ENCODE measurements at regions not wholly inside any gene's neighbourhood (a gene's known extent, or its start where the extent isn't known, plus 50 kb on each side); places are given as distances from the start of the nearest gene placed in this dataset.

GRCh38 chr9:75591972-75592371, 298.5 kb upstream of the PCSK5 start:
- POLR2A ChIA-PET, result no interaction called here
- CTCF ChIA-PET, result interaction anchor here (0.6 kb wide), 1 partner anchor 9 kb away, joined by 3 read pairs; no protein-coding TSS in a partner anchor
- no peak for DNase-seq
- no peaks in the 10 kb centered on the region for H3F3A ChIP-seq (replicated peaks; ENCODE audit: insufficient read depth)
- H3K4me1 ChIP-seq (ENCODE audit: control insufficient read depth in 1 of 2, insufficient read depth in 2 of 2, low read depth in 1 of 2, low read length in 1 of 2), result no peaks in the 10 kb centered on the region
- WGBS (ENCODE audit: low lambda C conversion rate), result 0% methylated on average over 3 of the region's 3 CpGs
- H3K4me2 ChIP-seq, result no peak overlapping the region
- H4K20me1 ChIP-seq (ENCODE audit: insufficient read depth), result no peaks in the 10 kb centered on the region
- no peaks in the 10 kb centered on the region for H3K36me3 ChIP-seq (replicated peaks in 1 of 2; ENCODE audit: control insufficient read depth in 1 of 2, insufficient read depth in 2 of 2, low read length in 1 of 2)
- H3K27me3 ChIP-seq (ENCODE audit: insufficient read depth), result no peaks in the 10 kb centered on the region
- H3K9ac ChIP-seq, result no peak overlapping the region
- H2AFZ ChIP-seq (ENCODE audit: low read depth), result no peak overlapping the region
- H3K9me2 ChIP-seq, result no peaks in the 10 kb centered on the region
- H3K9me3 ChIP-seq, result no peaks in the 10 kb centered on the region; the same call in 1 of the 2 replicates
- no peak overlapping the region for H3K27ac ChIP-seq (ENCODE audit: low read depth in 2 of 2, low read length in 1 of 2)
- TF ChIP-seq NFIC (IDR thresholded peaks at IDR 0.05; ENCODE audit: borderline replicate concordance), result no peak
- no peak for TF ChIP-seq NRF1 (IDR thresholded peaks at IDR 0.05; ENCODE audit: low read depth, low read length)
- no peak for TF ChIP-seq POLR2AphosphoS5 (IDR thresholded peaks at IDR 0.05; ENCODE audit: low read depth, low read length)
- no peak for TF ChIP-seq MEF2A (IDR thresholded peaks at IDR 0.05; ENCODE audit: borderline replicate concordance, low read depth)
- no peak for TF ChIP-seq EP300 (IDR thresholded peaks at IDR 0.05; ENCODE audit: borderline replicate concordance in 1 of 2, low read depth in 1 of 2, low read length in 1 of 2)
- TF ChIP-seq JUND (IDR thresholded peaks at IDR 0.05), result no peak
- no peak for TF ChIP-seq SMC3 (IDR thresholded peaks at IDR 0.05; ENCODE audit: low read depth, low read length)
- no peaks in the 10 kb centered on the region for H3K79me2 ChIP-seq (ENCODE audit: insufficient read depth)
- no peak overlapping the region for H3K4me3 ChIP-seq (ENCODE audit: low read depth in 2 of 2, low read length in 1 of 2)

- H3K4me1 ChIP-seq (ENCODE audit: control insufficient read depth in 1 of 2, insufficient read depth in 2 of 2, low read depth in 1 of 2, low read length in 1 of 2), result no peaks in the 10 kb centered on the region
- ChIA-PET POLR2A (no interaction called here), CTCF (no interaction called here)
- H3K79me2 ChIP-seq (ENCODE audit: insufficient read depth), result no peaks in the 10 kb centered on the region
- H3K9me3 ChIP-seq, result no peaks in the 10 kb centered on the region; the same call in 1 of the 2 replicates
- TF ChIP-seq NFIC (IDR thresholded peaks at IDR 0.05; ENCODE audit: borderline replicate concordance) (no peak), CHD2 (IDR thresholded peaks at IDR 0.05; ENCODE audit: low read length, partially characterized antibody) (no peak), TEAD4 (IDR thresholded peaks at IDR 0.05; ENCODE audit: borderline replicate concordance, insufficient read depth) (no peak), EP300 (IDR thresholded peaks at IDR 0.05; ENCODE audit: borderline replicate concordance in 1 of 2, low read depth in 1 of 2, low read length in 1 of 2) (no peak), FOSL2 (IDR thresholded peaks at IDR 0.05; ENCODE audit: borderline replicate concordance, low read depth) (no peak)
- no peaks in the 10 kb centered on the region for H4K20me1 ChIP-seq (ENCODE audit: insufficient read depth)
- no peak overlapping the region for H2AFZ ChIP-seq (ENCODE audit: low read depth)
- no peak overlapping the region for H3K4me3 ChIP-seq (ENCODE audit: low read depth in 2 of 2, low read length in 1 of 2)
- no peak overlapping the region for H3K27ac ChIP-seq (ENCODE audit: low read depth in 2 of 2, low read length in 1 of 2)
- 33% methylated on average over 1 of the region's 1 CpG for WGBS (ENCODE audit: low lambda C conversion rate)
- no peaks in the 10 kb centered on the region for H3K36me3 ChIP-seq (replicated peaks in 1 of 2; ENCODE audit: control insufficient read depth in 1 of 2, insufficient read depth in 2 of 2, low read length in 1 of 2)
- no peaks in the 10 kb centered on the region for H3F3A ChIP-seq (replicated peaks; ENCODE audit: insufficient read depth)
- H3K27me3 ChIP-seq (ENCODE audit: insufficient read depth), result no peaks in the 10 kb centered on the region
- no peak for DNase-seq
- H3K9ac ChIP-seq, result no peak overlapping the region
- H3K9me2 ChIP-seq, result no peaks in the 10 kb centered on the region
- H3K4me2 ChIP-seq, result no peak overlapping the region
Measured at GRCh38 chr9:75592586-75592985, 297.9 kb upstream of the PCSK5 start.

- Histone ChIP-seq H3K4me2 (no peak overlapping the region), H4K20me1 (ENCODE audit: insufficient read depth) (no peaks in the 10 kb centered on the region), H3K4me1 (ENCODE audit: control insufficient read depth in 1 of 2, insufficient read depth in 2 of 2, low read depth in 1 of 2, low read length in 1 of 2) (no peaks in the 10 kb centered on the region), H3K27me3 (ENCODE audit: insufficient read depth) (no peaks in the 10 kb centered on the region), H3K27ac (ENCODE audit: low read depth in 2 of 2, low read length in 1 of 2) (no peak overlapping the region), H3K9me2 (no peaks in the 10 kb centered on the region), H3K4me3 (ENCODE audit: low read depth in 2 of 2, low read length in 1 of 2) (no peak overlapping the region), H3K36me3 (replicated peaks in 1 of 2; ENCODE audit: control insufficient read depth in 1 of 2, insufficient read depth in 2 of 2, low read length in 1 of 2) (no peaks in the 10 kb centered on the region), H3K9me3 (no peaks in the 10 kb centered on the region; the same call in 1 of the 2 replicates), H3F3A (replicated peaks; ENCODE audit: insufficient read depth) (no peaks in the 10 kb centered on the region), H2AFZ (ENCODE audit: low read depth) (no peak overlapping the region), H3K79me2 (ENCODE audit: insufficient read depth) (no peaks in the 10 kb centered on the region), H3K9ac (no peak overlapping the region)
- POLR2A ChIA-PET, result no interaction called here
- CTCF ChIA-PET, result no interaction called here
- DNase-seq, result no peak
- TF ChIP-seq JUND (IDR thresholded peaks at IDR 0.05) (no peak), ZBTB33 (IDR thresholded peaks at IDR 0.05; ENCODE audit: borderline replicate concordance, low read depth) (no peak), TEAD4 (IDR thresholded peaks at IDR 0.05; ENCODE audit: borderline replicate concordance, insufficient read depth) (no peak), PBX3 (IDR thresholded peaks at IDR 0.05) (no peak), EZH2phosphoT487 (IDR thresholded peaks at IDR 0.05; ENCODE audit: borderline replicate concordance, low read depth) (no peak), USF2 (IDR thresholded peaks at IDR 0.05; ENCODE audit: borderline replicate concordance, low read depth, low read length) (no peak), RXRA (IDR thresholded peaks at IDR 0.05; ENCODE audit: borderline replicate concordance, low read depth) (no peak), RCOR1 (IDR thresholded peaks at IDR 0.05; ENCODE audit: low read length) (no peak), CTCF (IDR thresholded peaks at IDR 0.05) (no peak), RFX5 (IDR thresholded peaks at IDR 0.05; ENCODE audit: low read length) (no peak)
Measured at GRCh38 chr9:75593920-75594319, 296.6 kb upstream of the PCSK5 start.
